Transverse colon (tissue), 4 donors: ENCODE measurements at regions not wholly inside any gene's neighbourhood (a gene's known extent, or its start where the extent isn't known, plus 50 kb on each side); places are given as distances from the start of the nearest gene placed in this dataset.

ENCODE experiments used
- DNase-seq: peaks from one replicate; pipeline ENCODE4 v3.0.0-alpha.2; 2019
- H3K27ac ChIP-seq, 4 donors: fragments of 200-600 bp; sonication (generic); 2 replicates each; pipeline ENCODE4 v1.5.1; 2016 to 2018; ENCODE audit warnings: inconsistent platforms in 4 of 4
- H3K27me3 ChIP-seq: fragments of 200-600 bp; sonication (generic); 2 replicates; pipeline ENCODE4 v1.5.1; 2017; ENCODE audit warnings: inconsistent platforms
- H3K36me3 ChIP-seq, 4 donors: fragments of 200-600 bp; sonication (generic); 2 replicates each; pipeline ENCODE4 v1.5.1; 2017 to 2019; ENCODE audit warnings: inconsistent platforms in 4 of 4
- H3K4me1 ChIP-seq, 4 donors: fragments of 200-600 bp; sonication (generic); 2 replicates each; pipeline ENCODE4 v1.5.1; 2017 to 2020; ENCODE audit warnings: inconsistent platforms in 4 of 4
- H3K4me3 ChIP-seq, 4 donors: fragments of 200-600 bp; sonication (generic); 1 replicate in 1 of 4; 2 replicates in 3 of 4; pipeline versions ENCODE4 v1.5.1 to v1.6.1; 2017 to 2019; ENCODE audit warnings: inconsistent platforms in 4 of 4
- H3K9me3 ChIP-seq, 2 donors: fragments of 200-600 bp; sonication (generic); 2 replicates each; pipeline ENCODE4 v1.5.1; 2017 to 2019; ENCODE audit warnings: inconsistent platforms in 2 of 2
- EP300 ChIP-seq: sonication (generic); formaldehyde crosslinking; IDR thresholded peaks from one replicate; pipeline ENCODE4 v1.6.1; 2017; ENCODE audit warnings: antibody characterized with exemption, low read depth
- POLR2A ChIP-seq: fragments of 450-650 bp; IDR thresholded peaks from one replicate; pipeline ENCODE4 v1.6.1; 2016; ENCODE audit warnings: antibody characterized with exemption, mild to moderate bottlenecking, moderate library complexity
- POLR2AphosphoS5 ChIP-seq, 3 donors: sonication (generic); formaldehyde crosslinking; IDR thresholded peaks; one replicate each; pipeline ENCODE4 v1.6.1; 2016; ENCODE audit warnings: antibody characterized with exemption in 3 of 3
- WGBS, 2 donors: methylation state at CpG; one replicate each; pipeline ENCODE4 v1.1.5; 2018; ENCODE audit warnings: low coverage in 1 of 2; 5-methylcytosine and 5-hydroxymethylcytosine counted together
- in situ Hi-C, 4 donors: fragments of 200-750 bp; cut with MboI; loops; one replicate each; pipeline versions ENCODE4 v1.15.0 to v1.15.1; 2017; ENCODE audit warnings: low sequenced_read_pairs in 3 of 4, low pct_ligation_motif_present in 1 of 4, low pct_unique_long_range_greater_than_20kb in 1 of 4
- intact Hi-C: fragments of 100-400 bp; cut with DNase I; formaldehyde crosslinking; loops from one replicate; pipeline ENCODE4 v1.15.1; 2023; ENCODE audit warnings: low total_unique reads
- TF ChIP-seq, protein P1 (sequence below), 5 experiments: fragments of 200-600 bp in 3 of 5; fragments of 450-650 bp in 2 of 5; sonication (generic) in 3 of 5; IDR thresholded peaks; 1 replicate in 2 of 5; 2 replicates in 3 of 5; pipeline ENCODE4 v1.5.1; 2016 to 2017; ENCODE audit warnings: antibody characterized with exemption in 5 of 5, inconsistent platforms in 3 of 5, mild to moderate bottlenecking in 2 of 5, moderate library complexity in 1 of 5

- no peaks in the 10 kb centered on the region for H3K27me3 ChIP-seq
- DNase-seq = no peak
- no peak overlapping the region for H3K4me3 ChIP-seq
- no peak for TF ChIP-seq EP300
- no peak for TF ChIP-seq POLR2AphosphoS5 (IDR thresholded peaks at IDR 0.05)
- TF ChIP-seq, protein P1, sequence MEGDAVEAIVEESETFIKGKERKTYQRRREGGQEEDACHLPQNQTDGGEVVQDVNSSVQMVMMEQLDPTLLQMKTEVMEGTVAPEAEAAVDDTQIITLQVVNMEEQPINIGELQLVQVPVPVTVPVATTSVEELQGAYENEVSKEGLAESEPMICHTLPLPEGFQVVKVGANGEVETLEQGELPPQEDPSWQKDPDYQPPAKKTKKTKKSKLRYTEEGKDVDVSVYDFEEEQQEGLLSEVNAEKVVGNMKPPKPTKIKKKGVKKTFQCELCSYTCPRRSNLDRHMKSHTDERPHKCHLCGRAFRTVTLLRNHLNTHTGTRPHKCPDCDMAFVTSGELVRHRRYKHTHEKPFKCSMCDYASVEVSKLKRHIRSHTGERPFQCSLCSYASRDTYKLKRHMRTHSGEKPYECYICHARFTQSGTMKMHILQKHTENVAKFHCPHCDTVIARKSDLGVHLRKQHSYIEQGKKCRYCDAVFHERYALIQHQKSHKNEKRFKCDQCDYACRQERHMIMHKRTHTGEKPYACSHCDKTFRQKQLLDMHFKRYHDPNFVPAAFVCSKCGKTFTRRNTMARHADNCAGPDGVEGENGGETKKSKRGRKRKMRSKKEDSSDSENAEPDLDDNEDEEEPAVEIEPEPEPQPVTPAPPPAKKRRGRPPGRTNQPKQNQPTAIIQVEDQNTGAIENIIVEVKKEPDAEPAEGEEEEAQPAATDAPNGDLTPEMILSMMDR (IDR thresholded peaks at IDR 0.05) = no peak
- no peak for TF ChIP-seq POLR2A
- WGBS, 2 donors = 35 to 42% methylated on average over 3 of the region's 3 CpGs
- in situ Hi-C loops = no loop called here
- intact Hi-C loops = no loop called here
- no peaks in the 10 kb centered on the region for H3K4me1 ChIP-seq
- no peak overlapping the region for H3K27ac ChIP-seq
- H3K36me3 ChIP-seq = no peaks in the 10 kb centered on the region
- no peaks in the 10 kb centered on the region for H3K9me3 ChIP-seq
Measured at GRCh38 chr10:111872591-111872990, 311.0 kb downstream of the GPAM start.

- no peaks in the 10 kb centered on the region for H3K4me1 ChIP-seq
- peaks cover 0 to 2% of the 10 kb centered on the region in 2 donors for H3K9me3 ChIP-seq
- in situ Hi-C loops (no loop called here), intact Hi-C loops (no loop called here)
- H3K27ac ChIP-seq = no peak overlapping the region
- WGBS, 2 donors = 80 to 87% methylated on average over 4 of the region's 4 CpGs
- H3K27me3 ChIP-seq = no peaks in the 10 kb centered on the region
- no peaks in the 10 kb centered on the region for H3K36me3 ChIP-seq
- no peak for TF ChIP-seq EP300
- TF ChIP-seq POLR2A = no peak
- TF ChIP-seq, protein P1 (IDR thresholded peaks at IDR 0.05) = no peak
- no peak for TF ChIP-seq POLR2AphosphoS5 (IDR thresholded peaks at IDR 0.05)
- no peak for DNase-seq
- H3K4me3 ChIP-seq = no peak overlapping the region
Measured at GRCh38 chr10:111873041-111873440, 310.5 kb downstream of the GPAM start.

GRCh38 chr10:111873621-111874135, 309.9 kb downstream of the GPAM start:
- H3K4me3 ChIP-seq = no peak overlapping the region
- in situ Hi-C loops (no loop called here), intact Hi-C loops (no loop called here)
- H3K27ac ChIP-seq = no peak overlapping the region
- DNase-seq = no peak
- no peaks in the 10 kb centered on the region for H3K36me3 ChIP-seq
- H3K9me3 ChIP-seq = peaks cover 0 to 4% of the 10 kb centered on the region in 2 donors
- no peaks in the 10 kb centered on the region for H3K27me3 ChIP-seq
- H3K4me1 ChIP-seq = no peaks in the 10 kb centered on the region
- TF ChIP-seq, protein P1 (IDR thresholded peaks at IDR 0.05) = no peak
- TF ChIP-seq POLR2A (no peak), EP300 (no peak), POLR2AphosphoS5 (IDR thresholded peaks at IDR 0.05) (no peak)
- 79 to 80% methylated on average over 7 of the region's 7 CpGs for WGBS, 2 donors

- H3K4me1 ChIP-seq = no peaks in the 10 kb centered on the region
- H3K27me3 ChIP-seq = no peaks in the 10 kb centered on the region
- H3K27ac ChIP-seq = no peak overlapping the region
- TF ChIP-seq POLR2A (no peak), POLR2AphosphoS5 (IDR thresholded peaks at IDR 0.05) (no peak), EP300 (no peak)
- TF ChIP-seq, protein P1 (IDR thresholded peaks at IDR 0.05) = no peak
- intact Hi-C loops = no loop called here
- DNase-seq = no peak
- peaks cover 0 to 4% of the 10 kb centered on the region in 2 donors for H3K9me3 ChIP-seq
- H3K4me3 ChIP-seq = no peak overlapping the region
- in situ Hi-C loops = no loop called here
- H3K36me3 ChIP-seq = no peaks in the 10 kb centered on the region
- whole genome bisulfite sequencing, 2 donors = 69 to 75% methylated on average over 2 to 3 of the region's 3 CpGs
Measured at GRCh38 chr10:111874576-111874975, 309.0 kb downstream of the GPAM start.
